ENCODE measurements at regions not wholly inside any gene's neighbourhood (a gene's known extent, or its start where the extent isn't known, plus 50 kb on each side); places are given as distances from the start of the nearest gene placed in this dataset.

DNA sequence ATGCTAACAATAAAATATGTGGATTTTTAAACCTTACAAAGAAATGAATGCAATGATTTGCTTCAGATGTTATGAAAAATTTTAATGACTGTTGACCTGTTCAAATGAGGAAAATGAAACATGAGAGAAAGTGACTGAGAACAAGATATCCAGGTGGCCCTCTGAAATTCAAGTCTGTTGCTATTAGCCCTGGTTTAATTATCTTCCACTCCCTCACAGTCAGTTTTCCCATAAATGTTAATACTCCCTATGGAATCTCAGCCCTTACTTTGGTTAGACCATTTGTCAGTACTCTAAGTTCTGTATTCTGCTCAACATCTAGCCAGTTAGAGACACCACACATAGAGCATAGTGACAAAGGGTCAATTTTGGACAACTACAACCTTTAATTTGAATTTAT lies 327.8 kb downstream of the PDGFC start:
- H3K36me3 Mint-ChIP-seq: no peaks in the 10 kb centered on the region
- Histone ChIP-seq H3K36me3 (ENCODE audit: control insufficient read depth, insufficient read depth, low read length) (no peaks in the 10 kb centered on the region), H3K27ac (ENCODE audit: insufficient read depth, low read length, poor library complexity, severe bottlenecking) (no peak overlapping the region), H3K27me3 (ENCODE audit: control insufficient read depth, insufficient read depth, low read length) (no peaks in the 10 kb centered on the region), H3K4me1 (ENCODE audit: control insufficient read depth, insufficient read depth, low read length, poor library complexity, severe bottlenecking) (no peaks in the 10 kb centered on the region), H3K9me3 (ENCODE audit: control insufficient read depth in 2 of 2, low read length in 2 of 2) (peaks cover 1 to 7% of the 10 kb centered on the region in 2 experiments), H3K4me3 (ENCODE audit: low read depth, low read length) (no peak overlapping the region)
- H3K9me3 Mint-ChIP-seq: peaks cover 2 to 28% (median 6%) of the 10 kb centered on the region in 7 donors
- no peaks in the 10 kb centered on the region for H3K4me1 Mint-ChIP-seq
- no peak for ATAC-seq (ENCODE audit: low read depth in 2 of 2)
- no peak overlapping the region for H3K27ac Mint-ChIP-seq
- no peak overlapping the region for H3K4me3 Mint-ChIP-seq
- DNase-seq: no peak
- H3K27me3 Mint-ChIP-seq: no peaks in the 10 kb centered on the region

DNA sequence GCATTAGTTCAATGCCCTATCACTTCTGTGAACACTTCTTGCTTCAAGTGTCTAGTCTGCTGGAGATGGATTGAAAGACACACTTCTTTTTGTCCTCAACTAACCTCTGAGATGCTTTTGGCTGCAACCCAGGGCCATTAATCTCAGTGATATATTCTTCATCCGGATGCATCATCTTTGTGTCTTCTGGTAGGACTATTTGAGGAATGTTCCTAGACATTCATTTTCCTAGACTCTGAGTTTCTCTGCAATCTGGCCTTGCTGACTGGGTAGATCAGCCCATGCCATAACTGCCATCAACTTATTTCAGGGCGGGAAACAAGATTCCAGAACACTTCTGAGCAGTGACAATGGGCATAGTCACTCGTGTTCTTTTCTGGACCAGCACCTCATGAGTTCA lies 329.4 kb downstream of the PDGFC start:
- Mint-ChIP-seq H3K4me1 (no peaks in the 10 kb centered on the region), H3K4me3 (no peak overlapping the region), H3K9me3 (peaks cover 5 to 23% (median 8%) of the 10 kb centered on the region in 7 donors), H3K36me3 (no peaks in the 10 kb centered on the region), H3K27ac (no peak overlapping the region), H3K27me3 (no peaks in the 10 kb centered on the region)
- Histone ChIP-seq H3K4me1 (ENCODE audit: control insufficient read depth, insufficient read depth, low read length, poor library complexity, severe bottlenecking) (no peaks in the 10 kb centered on the region), H3K9me3 (ENCODE audit: control insufficient read depth in 2 of 2, low read length in 2 of 2) (peaks cover 1 to 8% of the 10 kb centered on the region in 2 experiments), H3K27ac (ENCODE audit: insufficient read depth, low read length, poor library complexity, severe bottlenecking) (no peak overlapping the region), H3K36me3 (ENCODE audit: control insufficient read depth, insufficient read depth, low read length) (no peaks in the 10 kb centered on the region), H3K27me3 (ENCODE audit: control insufficient read depth, insufficient read depth, low read length) (no peaks in the 10 kb centered on the region), H3K4me3 (ENCODE audit: low read depth, low read length) (no peak overlapping the region)
- DNase-seq (no peak), ATAC-seq (ENCODE audit: low read depth in 2 of 2) (no peak)

DNA sequence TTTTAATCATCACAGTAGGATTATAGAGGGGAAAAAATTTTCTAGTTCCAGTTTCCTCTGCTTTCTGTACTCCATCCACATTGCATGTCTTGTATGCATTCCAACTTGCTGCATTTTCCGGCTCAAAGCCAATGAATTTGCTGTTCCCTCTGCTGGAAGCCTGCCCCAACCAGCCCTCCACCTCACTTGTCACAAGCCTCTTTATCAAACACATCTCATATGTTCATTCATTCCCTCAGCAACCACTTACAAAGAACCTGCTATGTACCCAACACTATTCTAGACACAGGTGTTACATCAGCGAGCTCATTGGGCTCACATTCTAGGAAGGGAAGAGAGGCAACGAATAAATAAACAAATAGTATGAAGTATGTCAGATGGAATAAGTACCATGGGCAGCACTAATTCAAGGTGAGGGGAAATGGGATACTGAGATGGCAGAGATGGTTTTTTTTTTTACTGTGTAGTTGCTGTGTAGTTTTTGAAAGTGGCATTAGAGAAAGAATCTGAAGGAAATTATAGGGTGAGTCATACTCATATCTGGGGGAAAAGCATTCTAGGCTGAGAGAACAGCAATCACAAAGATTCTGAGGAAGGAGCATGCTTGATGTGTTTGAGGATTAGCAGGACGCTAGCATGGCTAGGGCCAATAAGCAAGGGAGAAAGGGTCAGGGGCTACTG lies 332.5 kb downstream of the PDGFC start:
- no peaks in the 10 kb centered on the region for H3K27me3 ChIP-seq (ENCODE audit: control insufficient read depth, insufficient read depth, low read length)
- ATAC-seq (ENCODE audit: low read depth in 2 of 2): no peak
- no peak for DNase-seq
- no peaks in the 10 kb centered on the region for H3K36me3 Mint-ChIP-seq
- H3K36me3 ChIP-seq (ENCODE audit: control insufficient read depth, insufficient read depth, low read length): no peaks in the 10 kb centered on the region
- no peaks in the 10 kb centered on the region for H3K4me1 ChIP-seq (ENCODE audit: control insufficient read depth, insufficient read depth, low read length, poor library complexity, severe bottlenecking)
- no peak overlapping the region for H3K27ac Mint-ChIP-seq
- no peak overlapping the region for H3K4me3 Mint-ChIP-seq
- H3K4me3 ChIP-seq (ENCODE audit: low read depth, low read length): no peak overlapping the region
- H3K9me3 ChIP-seq (ENCODE audit: control insufficient read depth in 2 of 2, low read length in 2 of 2): peaks cover 1 to 7% of the 10 kb centered on the region in 2 experiments
- H3K27ac ChIP-seq (ENCODE audit: insufficient read depth, low read length, poor library complexity, severe bottlenecking): no peak overlapping the region
- no peaks in the 10 kb centered on the region for H3K27me3 Mint-ChIP-seq
- no peaks in the 10 kb centered on the region for H3K4me1 Mint-ChIP-seq
- H3K9me3 Mint-ChIP-seq: peaks cover 3 to 23% (median 12%) of the 10 kb centered on the region in 7 donors

GRCh38 chr4:156638334-156638733 lies 333.3 kb downstream of the PDGFC start:
- H3K4me1 Mint-ChIP-seq: no peaks in the 10 kb centered on the region
- ATAC-seq (ENCODE audit: low read depth in 2 of 2): no peak
- Histone ChIP-seq H3K27ac (ENCODE audit: insufficient read depth, low read length, poor library complexity, severe bottlenecking) (no peak overlapping the region), H3K4me3 (ENCODE audit: low read depth, low read length) (no peak overlapping the region), H3K27me3 (ENCODE audit: control insufficient read depth, insufficient read depth, low read length) (no peaks in the 10 kb centered on the region), H3K36me3 (ENCODE audit: control insufficient read depth, insufficient read depth, low read length) (no peaks in the 10 kb centered on the region), H3K9me3 (ENCODE audit: control insufficient read depth in 2 of 2, low read length in 2 of 2) (peaks cover 1 to 4% of the 10 kb centered on the region in 2 experiments), H3K4me1 (ENCODE audit: control insufficient read depth, insufficient read depth, low read length, poor library complexity, severe bottlenecking) (no peaks in the 10 kb centered on the region)
- no peaks in the 10 kb centered on the region for H3K36me3 Mint-ChIP-seq
- H3K9me3 Mint-ChIP-seq: peaks cover 1 to 23% (median 10%) of the 10 kb centered on the region in 7 donors
- no peak overlapping the region for H3K27ac Mint-ChIP-seq
- DNase-seq: no peak
- H3K27me3 Mint-ChIP-seq: no peaks in the 10 kb centered on the region
- H3K4me3 Mint-ChIP-seq: no peak overlapping the region

- peaks cover 1 to 20% (median 10%) of the 10 kb centered on the region in 7 donors for H3K9me3 Mint-ChIP-seq
- Histone ChIP-seq H3K27ac (ENCODE audit: insufficient read depth, low read length, poor library complexity, severe bottlenecking) (no peak overlapping the region), H3K4me3 (ENCODE audit: low read depth, low read length) (no peak overlapping the region), H3K9me3 (ENCODE audit: control insufficient read depth in 2 of 2, low read length in 2 of 2) (peaks cover 1 to 4% of the 10 kb centered on the region in 2 experiments), H3K27me3 (ENCODE audit: control insufficient read depth, insufficient read depth, low read length) (no peaks in the 10 kb centered on the region), H3K4me1 (ENCODE audit: control insufficient read depth, insufficient read depth, low read length, poor library complexity, severe bottlenecking) (no peaks in the 10 kb centered on the region), H3K36me3 (ENCODE audit: control insufficient read depth, insufficient read depth, low read length) (no peaks in the 10 kb centered on the region)
- H3K4me1 Mint-ChIP-seq: no peaks in the 10 kb centered on the region
- no peaks in the 10 kb centered on the region for H3K36me3 Mint-ChIP-seq
- no peak overlapping the region for H3K27ac Mint-ChIP-seq
- no peak overlapping the region for H3K4me3 Mint-ChIP-seq
- DNase-seq (no peak), ATAC-seq (ENCODE audit: low read depth in 2 of 2) (no peak)
- H3K27me3 Mint-ChIP-seq: no peaks in the 10 kb centered on the region
These were observed 335.2 kb downstream of the PDGFC start for GRCh38 chr4:156636381-156636780.

GRCh38 chr4:156635051-156635450 lies 336.5 kb downstream of the PDGFC start:
- Histone ChIP-seq H3K27me3 (ENCODE audit: control insufficient read depth, insufficient read depth, low read length) (no peaks in the 10 kb centered on the region), H3K36me3 (ENCODE audit: control insufficient read depth, insufficient read depth, low read length) (no peaks in the 10 kb centered on the region), H3K4me1 (ENCODE audit: control insufficient read depth, insufficient read depth, low read length, poor library complexity, severe bottlenecking) (no peaks in the 10 kb centered on the region), H3K27ac (ENCODE audit: insufficient read depth, low read length, poor library complexity, severe bottlenecking) (no peak overlapping the region), H3K9me3 (ENCODE audit: control insufficient read depth in 2 of 2, low read length in 2 of 2) (peaks cover 0 to 4% of the 10 kb centered on the region in 2 experiments), H3K4me3 (ENCODE audit: low read depth, low read length) (no peak overlapping the region)
- Mint-ChIP-seq H3K36me3 (no peaks in the 10 kb centered on the region), H3K4me1 (no peaks in the 10 kb centered on the region), H3K9me3 (peaks cover 0 to 20% (median 10%) of the 10 kb centered on the region in 7 donors), H3K27ac (no peak overlapping the region), H3K27me3 (no peaks in the 10 kb centered on the region), H3K4me3 (no peak overlapping the region)
- ATAC-seq (ENCODE audit: low read depth in 2 of 2) (no peak), DNase-seq (no peak)

GRCh38 chr4:156634612-156635011 lies 337.0 kb downstream of the PDGFC start:
- Histone ChIP-seq H3K9me3 (ENCODE audit: control insufficient read depth in 2 of 2, low read length in 2 of 2) (peaks cover 0 to 4% of the 10 kb centered on the region in 2 experiments), H3K27me3 (ENCODE audit: control insufficient read depth, insufficient read depth, low read length) (no peaks in the 10 kb centered on the region), H3K4me3 (ENCODE audit: low read depth, low read length) (no peak overlapping the region), H3K4me1 (ENCODE audit: control insufficient read depth, insufficient read depth, low read length, poor library complexity, severe bottlenecking) (no peaks in the 10 kb centered on the region), H3K27ac (ENCODE audit: insufficient read depth, low read length, poor library complexity, severe bottlenecking) (no peak overlapping the region), H3K36me3 (ENCODE audit: control insufficient read depth, insufficient read depth, low read length) (no peaks in the 10 kb centered on the region)
- Mint-ChIP-seq H3K27ac (no peak overlapping the region), H3K36me3 (no peaks in the 10 kb centered on the region), H3K4me1 (no peaks in the 10 kb centered on the region), H3K27me3 (no peaks in the 10 kb centered on the region), H3K4me3 (no peak overlapping the region), H3K9me3 (peaks cover 0 to 24% (median 11%) of the 10 kb centered on the region in 7 donors)
- DNase-seq (no peak), ATAC-seq (ENCODE audit: low read depth in 2 of 2) (no peak)

DNA sequence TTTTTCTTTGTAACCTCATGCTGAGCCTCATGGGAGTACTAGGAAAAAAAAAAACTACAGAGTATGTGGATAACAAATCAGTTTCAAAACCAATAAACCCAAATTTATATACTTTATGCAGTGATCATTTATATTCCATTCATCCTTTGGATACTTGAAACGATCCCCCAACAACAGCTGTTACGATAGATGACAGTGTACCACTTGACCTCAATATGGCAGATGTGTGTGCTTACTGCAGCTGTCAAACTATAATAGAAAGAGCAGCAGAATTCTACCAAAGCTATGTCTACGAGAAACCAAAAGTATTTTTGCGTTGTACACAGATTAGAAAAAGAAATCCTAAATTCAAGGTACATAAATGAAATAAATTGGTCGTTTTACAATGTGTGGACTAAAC lies 337.8 kb downstream of the PDGFC start:
- Histone ChIP-seq H3K4me3 (ENCODE audit: low read depth, low read length) (no peak overlapping the region), H3K9me3 (ENCODE audit: control insufficient read depth in 2 of 2, low read length in 2 of 2) (peaks cover 0 to 3% of the 10 kb centered on the region in 2 experiments), H3K27ac (ENCODE audit: insufficient read depth, low read length, poor library complexity, severe bottlenecking) (no peak overlapping the region), H3K27me3 (ENCODE audit: control insufficient read depth, insufficient read depth, low read length) (no peaks in the 10 kb centered on the region), H3K36me3 (ENCODE audit: control insufficient read depth, insufficient read depth, low read length) (no peaks in the 10 kb centered on the region), H3K4me1 (ENCODE audit: control insufficient read depth, insufficient read depth, low read length, poor library complexity, severe bottlenecking) (no peaks in the 10 kb centered on the region)
- Mint-ChIP-seq H3K4me1 (no peaks in the 10 kb centered on the region), H3K36me3 (no peaks in the 10 kb centered on the region), H3K9me3 (peaks cover 0 to 24% (median 10%) of the 10 kb centered on the region in 7 donors), H3K27ac (no peak overlapping the region), H3K27me3 (no peaks in the 10 kb centered on the region), H3K4me3 (no peak overlapping the region)
- no peak for DNase-seq
- no peak for ATAC-seq (ENCODE audit: low read depth in 2 of 2)

All from CD4-positive, CD25-positive, alpha-beta regulatory T cell (primary cell).